K562 (cell line): ENCODE measurements at regions not wholly inside any gene's neighbourhood (a gene's known extent, or its start where the extent isn't known, plus 50 kb on each side); places are given as distances from the start of the nearest gene placed in this dataset.

ENCODE experiments used
- EGR1 ChIP-seq: fragments of 450-650 bp; conservative IDR thresholded peaks from 2 replicates; pipeline ENCODE4 v1.6.1; 2017; ENCODE audit warnings: mild to moderate bottlenecking
- GATA2 ChIP-seq: sonication (generic); formaldehyde crosslinking; IDR thresholded peaks from 2 replicates; pipeline ENCODE4 v1.4.0; 2020; ENCODE audit warnings: mild to moderate bottlenecking, missing genetic modification reagents
- JUNB ChIP-seq: fragments of 450-650 bp; formaldehyde crosslinking; conservative IDR thresholded peaks from 2 replicates; pipeline ENCODE4 v1.4.0; 2020; ENCODE audit warnings: mild to moderate bottlenecking
- POLR2AphosphoS5 ChIP-seq: IDR thresholded peaks from 2 replicates; pipeline ENCODE4 v1.6.1; 2011; ENCODE audit warnings: mild to moderate bottlenecking, low read depth, low read length, moderate library complexity; ENCODE audit not compliant: control insufficient read depth, insufficient read depth
- RFX5 ChIP-seq: IDR thresholded peaks from 2 replicates; pipeline ENCODE4 v1.6.1; 2011; ENCODE audit warnings: low read depth, mild to moderate bottlenecking, improper control_type of control experiment, low read length
- SP1 ChIP-seq: sonication (generic); formaldehyde crosslinking; IDR thresholded peaks from 2 replicates; pipeline ENCODE4 v1.8.1; 2022; ENCODE audit warnings: mild to moderate bottlenecking, missing genetic modification reagents
- YBX1 ChIP-seq: fragments of 450-650 bp; IDR thresholded peaks from 2 replicates; pipeline ENCODE4 v1.7.1; 2016; ENCODE audit warnings: mild to moderate bottlenecking
- YY1 ChIP-seq, 3 experiments: IDR thresholded peaks; 2 replicates each; pipeline ENCODE4 v1.6.1; 2011; ENCODE audit warnings: low read length in 2 of 3, mild to moderate bottlenecking in 2 of 3, moderate library complexity in 2 of 3, borderline replicate concordance in 1 of 3, control low read depth in 1 of 3, low read depth in 1 of 3; ENCODE audit not compliant: insufficient read depth in 3 of 3, insufficient replicate concordance in 2 of 3, control insufficient read depth in 1 of 3, insufficient read length in 1 of 3; ENCODE audit errors: extremely low read depth in 1 of 3
- ZMIZ1 ChIP-seq, 2 experiments: fragments of 150-350 bp in 1 of 2; IDR thresholded peaks; 2 replicates each; pipeline ENCODE4 v1.6.1; 2012 to 2016; ENCODE audit warnings: low read depth in 2 of 2, low read length in 2 of 2, mild to moderate bottlenecking in 1 of 2, moderate library complexity in 1 of 2
- ZNF263 ChIP-seq: sonication (generic); formaldehyde crosslinking; IDR thresholded peaks from 2 replicates; pipeline ENCODE4 v1.8.0; 2022; ENCODE audit warnings: mild to moderate bottlenecking, missing genetic modification reagents, borderline replicate concordance
- ZNF282 ChIP-seq: sonication (generic); formaldehyde crosslinking; IDR thresholded peaks from 2 replicates; pipeline ENCODE4 v1.8.1; 2023; ENCODE audit warnings: missing genetic modification reagents
- ZNF561 ChIP-seq: fragments of 450-650 bp; formaldehyde crosslinking; conservative IDR thresholded peaks from 2 replicates; pipeline ENCODE4 v1.4.0; 2020; ENCODE audit warnings: mild to moderate bottlenecking, moderate library complexity
- TF ChIP-seq, protein P1 (sequence below), 3 experiments: IDR thresholded peaks in 2 of 3; conservative IDR thresholded peaks in 1 of 3; 2 replicates each; pipeline ENCODE4 v1.5.1; 2011 to 2012; ENCODE audit warnings: low read length in 3 of 3, mild to moderate bottlenecking in 3 of 3, control low read depth in 2 of 3, improper control_type of control experiment in 1 of 3, inconsistent platforms in 1 of 3, low read depth in 1 of 3, mixed read lengths in 1 of 3, moderate library complexity in 1 of 3; ENCODE audit not compliant: insufficient read depth in 2 of 3

GRCh38 chr2:120974950-120975349 is 239.3 kb downstream of the GLI2 start:
- TF ChIP-seq ZNF263 (CRISPR knock-in tag) (no peak), RFX5 (no peak), GATA2 (CRISPR knock-in tag) (no peak), YBX1 (no peak), ZMIZ1 (IDR thresholded peaks at IDR 0.05; ENCODE audit: low read depth in 2 of 2, low read length in 2 of 2) (no peak), EGR1 (no peak), ZNF561 (no peak), ZNF282 (no peak), SP1 (CRISPR knock-in tag) (no peak), JUNB (no peak), POLR2AphosphoS5 (no peak), YY1 (IDR thresholded peaks at IDR 0.05; ENCODE audit: borderline replicate concordance in 1 of 3, control insufficient read depth in 1 of 3, extremely low read depth in 1 of 3, insufficient read depth in 3 of 3, insufficient read length in 1 of 3, insufficient replicate concordance in 2 of 3, low read depth in 1 of 3, low read length in 2 of 3) (no peak)
- TF ChIP-seq, protein P1, sequence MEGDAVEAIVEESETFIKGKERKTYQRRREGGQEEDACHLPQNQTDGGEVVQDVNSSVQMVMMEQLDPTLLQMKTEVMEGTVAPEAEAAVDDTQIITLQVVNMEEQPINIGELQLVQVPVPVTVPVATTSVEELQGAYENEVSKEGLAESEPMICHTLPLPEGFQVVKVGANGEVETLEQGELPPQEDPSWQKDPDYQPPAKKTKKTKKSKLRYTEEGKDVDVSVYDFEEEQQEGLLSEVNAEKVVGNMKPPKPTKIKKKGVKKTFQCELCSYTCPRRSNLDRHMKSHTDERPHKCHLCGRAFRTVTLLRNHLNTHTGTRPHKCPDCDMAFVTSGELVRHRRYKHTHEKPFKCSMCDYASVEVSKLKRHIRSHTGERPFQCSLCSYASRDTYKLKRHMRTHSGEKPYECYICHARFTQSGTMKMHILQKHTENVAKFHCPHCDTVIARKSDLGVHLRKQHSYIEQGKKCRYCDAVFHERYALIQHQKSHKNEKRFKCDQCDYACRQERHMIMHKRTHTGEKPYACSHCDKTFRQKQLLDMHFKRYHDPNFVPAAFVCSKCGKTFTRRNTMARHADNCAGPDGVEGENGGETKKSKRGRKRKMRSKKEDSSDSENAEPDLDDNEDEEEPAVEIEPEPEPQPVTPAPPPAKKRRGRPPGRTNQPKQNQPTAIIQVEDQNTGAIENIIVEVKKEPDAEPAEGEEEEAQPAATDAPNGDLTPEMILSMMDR (IDR thresholded peaks at IDR 0.05 in 2 of 3, conservative IDR thresholded peaks at IDR 0.05 in 1 of 3; ENCODE audit: insufficient read depth in 2 of 3, low read depth in 1 of 3, low read length in 3 of 3): no peak
